ENCODE measurements at regions not wholly inside any gene's neighbourhood (a gene's known extent, or its start where the extent isn't known, plus 50 kb on each side); places are given as distances from the start of the nearest gene placed in this dataset.

DNA sequence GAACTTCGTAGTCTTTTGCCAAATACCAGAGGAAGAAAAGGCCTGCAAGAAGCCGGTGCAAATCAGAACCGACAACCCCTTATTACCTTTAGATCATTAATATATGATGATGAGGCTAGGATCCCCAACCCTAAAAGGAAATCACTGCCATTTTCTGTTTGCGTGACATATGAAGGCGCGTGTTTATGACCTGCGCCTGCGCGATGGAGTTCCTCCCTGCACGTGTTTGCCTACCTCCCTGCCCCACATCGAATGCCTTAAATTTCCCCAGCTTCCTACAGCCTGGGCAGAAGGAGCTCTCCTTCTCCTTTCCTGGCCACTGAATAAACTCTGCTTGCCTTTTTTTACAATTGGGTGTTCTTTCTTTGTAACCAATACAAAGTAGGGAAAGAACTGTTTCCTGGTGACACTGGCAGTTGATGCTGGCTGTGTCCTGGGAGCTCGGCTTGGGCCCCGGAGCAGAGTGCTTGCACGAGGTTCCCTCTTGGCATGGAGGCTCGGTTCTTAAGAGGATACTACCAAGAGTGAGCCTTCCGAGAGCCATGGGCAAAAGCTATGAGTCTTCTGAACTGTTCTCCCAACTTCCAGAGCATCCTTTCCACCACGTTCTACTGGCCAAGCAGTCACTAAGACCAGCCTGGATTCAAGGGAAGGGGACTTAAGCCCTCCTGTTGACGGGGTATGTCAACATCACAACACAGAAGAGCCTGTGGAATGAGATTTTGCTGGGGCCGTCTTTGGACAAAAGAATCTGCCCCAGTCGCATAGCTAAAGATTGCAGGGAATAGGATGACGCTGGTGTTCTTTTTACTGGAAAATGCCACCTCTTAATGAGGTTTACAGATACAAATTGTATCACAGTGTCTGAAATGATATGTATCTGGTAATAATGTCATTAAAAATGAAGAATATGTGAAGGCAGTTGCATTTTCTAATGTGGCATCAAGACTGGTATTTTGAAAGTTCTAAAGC is 179.8 kb downstream of the SH3BP4 start:
- CTCF ChIA-PET: no interaction called here
- H3K27me3 Mint-ChIP-seq: peaks cover 16% of the 10 kb centered on the region
- H3K4me3 Mint-ChIP-seq: no peak overlapping the region
- no peaks in the 10 kb centered on the region for H3K4me1 Mint-ChIP-seq
- POLR2A ChIA-PET: no interaction called here
- H3K27ac Mint-ChIP-seq: no peak overlapping the region
- H3K9me3 Mint-ChIP-seq: no peaks in the 10 kb centered on the region
- no peaks in the 10 kb centered on the region for H3K36me3 Mint-ChIP-seq (ENCODE audit: low read depth)
- no peak for DNase-seq

DNA sequence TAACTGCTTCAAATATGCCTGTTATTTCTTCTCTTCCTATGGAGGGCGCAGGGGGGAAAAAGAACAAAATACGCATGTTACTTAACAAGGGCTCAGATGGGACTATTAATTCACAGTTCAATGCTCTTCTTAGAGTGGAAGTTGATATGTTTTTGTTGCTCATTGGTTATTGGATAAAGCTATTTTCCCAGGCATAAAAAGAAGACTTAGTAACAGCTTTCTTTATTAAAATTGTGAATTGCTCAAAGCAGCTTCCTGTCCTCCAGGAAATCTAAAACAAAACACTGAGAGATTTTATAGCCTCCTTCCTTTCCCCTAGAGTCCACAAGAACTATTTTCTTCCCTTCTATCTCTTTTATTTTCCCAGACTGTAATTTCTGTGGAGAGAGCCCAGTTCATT is 180.8 kb downstream of the SH3BP4 start:
- H3K4me1 Mint-ChIP-seq: no peaks in the 10 kb centered on the region
- CTCF ChIA-PET: interaction anchor here (0.5 kb wide), 1 partner anchor 461 kb away, joined by 4 read pairs; no protein-coding TSS in a partner anchor
- H3K4me3 Mint-ChIP-seq: no peak overlapping the region
- H3K27me3 Mint-ChIP-seq: peaks cover 12% of the 10 kb centered on the region
- no peak overlapping the region for H3K27ac Mint-ChIP-seq
- POLR2A ChIA-PET: no interaction called here
- DNase-seq: no peak
- no peaks in the 10 kb centered on the region for H3K36me3 Mint-ChIP-seq (ENCODE audit: low read depth)
- no peaks in the 10 kb centered on the region for H3K9me3 Mint-ChIP-seq

DNA sequence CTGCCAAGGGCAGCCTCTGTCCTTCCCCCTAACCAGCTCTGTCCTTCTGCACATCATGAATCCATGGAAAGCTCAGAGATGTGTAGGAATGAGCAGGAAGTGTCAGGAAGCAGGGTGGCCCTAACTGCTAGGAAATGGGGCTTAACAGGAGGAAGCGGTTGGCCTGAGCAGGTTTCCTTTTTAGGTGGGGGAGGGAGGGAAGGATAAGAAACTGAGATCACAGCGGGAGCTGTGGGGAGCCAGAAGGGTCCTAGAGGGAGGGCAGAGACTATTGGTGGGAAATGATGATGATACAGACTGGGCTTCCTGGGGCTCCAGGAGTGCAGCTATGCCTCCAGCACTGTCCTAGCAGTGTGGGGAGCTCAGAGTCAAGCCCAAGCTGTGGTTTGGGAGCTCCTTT is 182.0 kb downstream of the SH3BP4 start:
- no peak for DNase-seq
- Mint-ChIP-seq H3K27ac (no peak overlapping the region), H3K4me1 (no peaks in the 10 kb centered on the region), H3K27me3 (peaks cover 10% of the 10 kb centered on the region), H3K9me3 (no peaks in the 10 kb centered on the region), H3K36me3 (ENCODE audit: low read depth) (no peaks in the 10 kb centered on the region), H3K4me3 (no peak overlapping the region)
- POLR2A ChIA-PET: no interaction called here
- CTCF ChIA-PET: interaction anchor here (1.0 to 1.8 kb wide), 4 partner anchors 12 to 460 kb away, joined by 3 to 5 read pairs (median 4); no protein-coding TSS in a partner anchor

DNA sequence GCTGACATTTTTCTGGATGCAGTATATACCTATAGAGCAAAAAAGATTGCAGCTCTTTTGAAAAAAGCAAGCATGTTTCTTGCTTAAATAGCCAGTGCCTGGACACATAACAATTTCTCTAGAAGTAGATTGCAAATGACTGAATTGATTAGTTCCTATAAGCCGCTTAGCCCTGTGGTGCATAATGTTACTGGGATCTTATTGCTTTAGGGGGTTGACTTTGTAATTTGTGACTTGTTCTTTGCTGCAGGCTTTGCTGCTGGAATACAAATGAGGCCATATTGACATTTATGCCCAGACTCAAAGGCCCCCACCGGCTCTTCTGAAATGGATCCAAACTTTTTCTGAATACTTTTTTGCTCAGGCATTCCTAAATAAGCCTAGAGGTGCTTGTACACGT is 182.6 kb downstream of the SH3BP4 start:
- Mint-ChIP-seq H3K4me1 (no peaks in the 10 kb centered on the region), H3K9me3 (no peaks in the 10 kb centered on the region), H3K27me3 (peaks cover 10% of the 10 kb centered on the region), H3K36me3 (ENCODE audit: low read depth) (no peaks in the 10 kb centered on the region), H3K4me3 (no peak overlapping the region), H3K27ac (no peak overlapping the region)
- ChIA-PET POLR2A (no interaction called here), CTCF (interaction anchor here (1.1 to 1.8 kb wide), 3 partner anchors 11 to 459 kb away, joined by 3 to 5 read pairs (median 4); no protein-coding TSS in a partner anchor)
- no peak for DNase-seq

DNA sequence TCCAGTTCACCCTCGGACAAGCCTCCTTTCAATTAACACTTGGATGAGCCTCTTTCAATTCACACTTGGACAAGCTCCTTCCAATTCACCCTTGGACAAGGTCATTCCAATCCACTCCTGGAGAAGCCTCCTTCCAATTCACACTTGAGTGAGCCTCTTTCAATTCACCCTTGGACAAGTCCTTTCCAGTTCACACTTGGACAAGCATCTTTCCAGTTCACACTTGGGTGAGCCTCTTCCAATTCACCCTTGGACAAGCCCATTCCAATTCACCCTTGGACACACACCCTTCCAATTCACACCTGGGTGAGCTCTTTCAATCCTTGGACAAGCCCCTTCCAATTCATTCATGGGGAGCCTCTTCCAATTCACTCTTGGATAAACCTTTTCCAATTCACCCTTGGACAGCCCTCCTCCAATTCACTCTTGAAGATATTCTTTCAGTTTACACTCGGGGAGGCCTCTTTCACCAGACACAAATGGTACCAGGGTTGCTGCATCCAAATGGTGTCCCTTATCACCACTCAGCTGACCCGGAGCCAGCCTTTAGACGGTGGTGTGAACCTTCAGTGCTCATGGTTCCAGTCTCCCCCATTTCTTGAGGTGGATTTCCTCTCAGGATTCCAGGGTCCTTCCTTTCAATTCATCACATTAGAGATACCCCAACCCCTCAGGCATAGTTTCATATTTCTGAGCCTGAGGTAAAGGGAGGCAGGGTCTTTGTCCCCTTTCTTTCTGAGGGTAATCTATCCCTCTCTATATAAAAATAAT is 183.6 kb downstream of the SH3BP4 start:
- H3K36me3 Mint-ChIP-seq (ENCODE audit: low read depth): no peaks in the 10 kb centered on the region
- DNase-seq: no peak
- CTCF ChIA-PET: interaction anchor here (1.1 to 1.8 kb wide), 7 partner anchors 18 to 611 kb away, joined by 3 to 5 read pairs (median 5); no protein-coding TSS in a partner anchor
- H3K27me3 Mint-ChIP-seq: peaks cover 10% of the 10 kb centered on the region
- H3K4me3 Mint-ChIP-seq: no peak overlapping the region
- no peaks in the 10 kb centered on the region for H3K4me1 Mint-ChIP-seq
- POLR2A ChIA-PET: no interaction called here
- no peaks in the 10 kb centered on the region for H3K9me3 Mint-ChIP-seq
- H3K27ac Mint-ChIP-seq: no peak overlapping the region

DNA sequence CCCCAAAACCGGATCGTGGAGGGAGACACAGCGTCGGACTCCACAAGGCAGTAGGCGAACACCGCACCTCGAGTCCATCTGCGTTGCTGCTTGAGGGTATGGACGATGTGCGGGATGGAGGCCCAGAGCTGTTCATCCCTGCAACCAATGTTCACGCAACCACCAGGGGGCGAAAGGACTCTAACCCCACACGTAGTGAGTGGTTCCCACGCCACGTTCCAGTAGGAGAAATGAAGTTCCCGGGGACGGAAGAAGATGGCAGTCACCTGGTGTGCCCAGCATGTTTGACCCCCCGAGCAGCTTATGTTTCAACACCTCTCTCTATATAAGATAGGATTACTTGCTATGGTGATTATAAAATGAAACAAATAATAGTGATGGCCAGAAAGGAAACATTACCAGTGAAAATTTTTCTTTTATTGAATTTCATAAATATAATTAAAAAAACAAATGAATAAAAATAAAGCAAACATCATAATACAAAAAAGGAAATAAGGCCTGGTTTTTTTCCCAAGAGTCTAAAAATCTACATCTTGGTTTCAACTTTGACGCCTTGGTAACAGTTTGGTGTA is 184.3 kb downstream of the SH3BP4 start:
- Mint-ChIP-seq H3K4me3 (no peak overlapping the region), H3K27ac (no peak overlapping the region), H3K4me1 (no peaks in the 10 kb centered on the region), H3K9me3 (no peaks in the 10 kb centered on the region), H3K36me3 (ENCODE audit: low read depth) (no peaks in the 10 kb centered on the region), H3K27me3 (peaks cover 10% of the 10 kb centered on the region)
- CTCF ChIA-PET: interaction anchor here (0.6 to 1.6 kb wide), 7 partner anchors 20 to 610 kb away, joined by 3 to 5 read pairs (median 4); no protein-coding TSS in a partner anchor
- POLR2A ChIA-PET: no interaction called here
- peak; percentile 45 for DNase-seq

DNA sequence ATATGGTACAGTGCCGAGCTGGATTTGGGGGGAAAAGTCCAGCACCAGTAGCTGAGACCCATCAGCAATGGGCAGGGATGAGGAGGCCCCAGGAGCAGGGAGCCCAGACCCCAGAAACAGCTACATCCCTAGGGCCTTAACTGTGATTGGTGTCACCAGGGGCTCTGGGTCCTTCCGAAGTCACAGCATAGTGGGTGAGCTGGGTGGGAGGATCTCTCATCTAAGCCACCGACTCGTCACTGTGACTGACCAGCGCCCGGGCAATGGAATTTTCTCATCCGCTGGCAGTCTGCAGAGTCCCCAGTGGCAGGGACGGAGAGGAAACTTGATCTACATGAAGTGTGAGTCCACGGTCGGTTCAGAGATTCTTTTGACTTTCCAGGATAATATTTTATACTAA is 186.5 kb downstream of the SH3BP4 start:
- Mint-ChIP-seq H3K27me3 (peaks cover 10% of the 10 kb centered on the region), H3K27ac (no peak overlapping the region), H3K9me3 (no peaks in the 10 kb centered on the region), H3K4me1 (no peaks in the 10 kb centered on the region), H3K36me3 (ENCODE audit: low read depth) (no peaks in the 10 kb centered on the region), H3K4me3 (no peak overlapping the region)
- DNase-seq: no peak
- POLR2A ChIA-PET: no interaction called here
- CTCF ChIA-PET: no interaction called here

DNA sequence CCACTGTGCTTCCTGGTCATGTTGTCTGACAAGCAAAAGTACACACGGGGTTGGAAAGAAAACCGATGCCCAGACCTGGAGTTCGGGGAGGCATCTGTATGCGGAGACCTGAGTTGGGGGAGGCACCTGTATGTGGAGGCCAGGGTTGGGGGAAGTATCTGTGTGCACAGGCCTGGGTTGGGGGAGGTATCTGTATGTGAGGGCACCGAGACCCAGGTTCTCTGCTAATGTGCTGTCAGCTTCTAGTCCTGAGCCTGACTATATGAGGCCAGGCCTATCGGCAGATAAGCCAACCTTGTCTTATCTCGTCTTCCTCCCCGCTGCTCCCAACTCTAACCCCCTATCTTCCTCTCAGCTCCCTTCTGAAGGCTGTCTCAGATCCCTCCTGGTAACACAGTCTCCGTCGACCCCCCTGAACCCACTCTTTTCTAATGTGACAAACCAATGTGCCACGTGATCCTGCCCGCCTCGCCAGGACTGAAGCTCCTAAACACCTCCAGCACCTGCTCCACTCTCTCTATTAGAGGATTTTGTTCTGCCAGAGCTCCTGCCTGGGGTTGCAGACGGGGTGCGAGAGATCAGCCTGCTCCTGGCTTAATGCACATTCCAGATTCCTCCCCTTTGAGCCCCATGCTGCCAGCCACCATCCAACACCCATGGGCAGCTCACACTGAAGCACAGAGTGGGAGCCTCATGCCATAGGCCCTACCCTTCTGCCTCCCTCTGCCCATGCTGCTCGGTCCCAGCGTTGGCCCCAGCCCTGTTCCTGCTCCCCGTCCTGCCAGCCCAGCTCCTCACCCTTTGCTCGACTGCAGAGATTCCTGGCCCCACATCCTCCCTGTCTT is 188.4 kb downstream of the SH3BP4 start:
- ChIA-PET POLR2A (no interaction called here), CTCF (no interaction called here)
- Mint-ChIP-seq H3K4me3 (no peak overlapping the region), H3K27me3 (peaks cover 10% of the 10 kb centered on the region), H3K9me3 (no peaks in the 10 kb centered on the region), H3K36me3 (ENCODE audit: low read depth) (no peaks in the 10 kb centered on the region), H3K4me1 (no peaks in the 10 kb centered on the region), H3K27ac (no peak overlapping the region)
- DNase-seq: no peak

DNA sequence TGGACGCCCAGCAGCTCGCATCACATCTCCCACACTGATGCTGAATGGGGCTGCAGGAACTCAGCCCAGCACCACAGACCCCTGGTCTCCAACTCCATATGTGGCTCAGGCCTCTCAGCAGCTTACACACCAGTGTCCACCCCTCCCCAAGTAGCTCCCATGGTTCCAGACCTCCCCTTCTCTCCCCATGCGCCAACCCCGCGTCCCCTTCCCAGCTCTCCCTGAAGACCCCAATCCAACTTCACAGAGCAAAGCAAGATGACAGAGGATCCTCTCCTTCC is 188.9 kb downstream of the SH3BP4 start:
- Mint-ChIP-seq H3K36me3 (ENCODE audit: low read depth) (no peaks in the 10 kb centered on the region), H3K4me3 (no peak overlapping the region), H3K9me3 (no peaks in the 10 kb centered on the region), H3K4me1 (no peaks in the 10 kb centered on the region), H3K27me3 (peaks cover 7% of the 10 kb centered on the region), H3K27ac (no peak overlapping the region)
- CTCF ChIA-PET: no interaction called here
- POLR2A ChIA-PET: no interaction called here
- DNase-seq: no peak

DNA sequence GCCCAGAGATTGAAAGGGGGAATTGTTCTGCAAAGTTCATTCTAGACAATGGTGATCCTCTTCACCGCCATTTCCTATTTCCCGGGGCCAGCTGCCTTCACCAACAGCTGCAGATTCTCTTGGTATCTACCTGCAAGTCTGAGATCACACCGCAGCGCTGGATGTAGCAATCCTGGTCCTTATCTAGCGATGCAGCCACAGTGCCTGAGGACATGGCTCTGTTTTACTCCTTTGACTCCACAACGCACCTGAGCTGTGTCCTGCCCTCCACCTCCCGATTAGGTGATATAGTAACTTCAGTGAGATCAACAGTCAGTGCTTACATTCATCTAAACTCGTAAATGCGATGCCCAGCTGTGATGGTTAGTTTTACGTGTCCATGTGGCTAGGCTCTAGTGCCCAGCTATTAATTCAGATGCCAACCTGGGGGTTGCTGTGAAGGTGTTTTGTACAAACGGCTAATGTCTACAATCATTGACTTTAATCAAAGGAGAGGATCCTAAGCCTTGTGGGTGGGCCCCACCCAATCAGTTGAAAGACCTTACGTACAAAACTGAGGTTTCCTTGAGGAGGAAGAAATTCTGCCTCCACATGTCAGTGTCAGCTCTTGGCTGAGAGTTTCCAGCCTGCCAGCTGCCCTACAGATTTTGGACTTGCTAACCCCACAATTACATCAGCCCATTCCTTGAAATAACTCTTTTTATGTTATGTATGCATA is 189.8 kb downstream of the SH3BP4 start:
- no peak for DNase-seq
- ChIA-PET CTCF (no interaction called here), POLR2A (no interaction called here)
- Mint-ChIP-seq H3K4me3 (no peak overlapping the region), H3K27ac (no peak overlapping the region), H3K27me3 (peaks cover 7% of the 10 kb centered on the region), H3K9me3 (no peaks in the 10 kb centered on the region), H3K36me3 (ENCODE audit: low read depth) (no peaks in the 10 kb centered on the region), H3K4me1 (no peaks in the 10 kb centered on the region)

DNA sequence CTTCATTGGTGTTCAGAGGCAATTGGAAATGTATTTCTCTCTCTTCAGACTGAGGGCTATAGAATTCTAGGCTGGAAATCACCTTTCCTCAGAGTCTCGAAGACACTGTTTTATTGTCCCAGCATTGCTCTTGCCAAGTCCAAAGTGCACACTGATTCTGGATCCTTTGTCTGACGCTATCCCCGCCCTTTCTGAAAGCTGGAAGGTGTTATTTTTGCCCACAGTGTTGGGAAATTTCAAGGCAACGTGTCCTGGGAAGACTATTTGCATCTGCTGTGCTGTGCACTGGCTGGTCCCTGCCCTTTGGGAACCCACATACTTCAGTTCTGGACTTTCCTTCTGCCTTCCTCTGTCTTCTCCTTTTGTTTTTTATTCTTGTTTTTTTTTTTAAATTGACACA is 190.8 kb downstream of the SH3BP4 start:
- Mint-ChIP-seq H3K4me3 (no peak overlapping the region), H3K4me1 (no peaks in the 10 kb centered on the region), H3K27ac (no peak overlapping the region), H3K36me3 (ENCODE audit: low read depth) (no peaks in the 10 kb centered on the region), H3K9me3 (no peaks in the 10 kb centered on the region), H3K27me3 (peaks cover 7% of the 10 kb centered on the region)
- ChIA-PET POLR2A (no interaction called here), CTCF (no interaction called here)
- no peak for DNase-seq

DNA sequence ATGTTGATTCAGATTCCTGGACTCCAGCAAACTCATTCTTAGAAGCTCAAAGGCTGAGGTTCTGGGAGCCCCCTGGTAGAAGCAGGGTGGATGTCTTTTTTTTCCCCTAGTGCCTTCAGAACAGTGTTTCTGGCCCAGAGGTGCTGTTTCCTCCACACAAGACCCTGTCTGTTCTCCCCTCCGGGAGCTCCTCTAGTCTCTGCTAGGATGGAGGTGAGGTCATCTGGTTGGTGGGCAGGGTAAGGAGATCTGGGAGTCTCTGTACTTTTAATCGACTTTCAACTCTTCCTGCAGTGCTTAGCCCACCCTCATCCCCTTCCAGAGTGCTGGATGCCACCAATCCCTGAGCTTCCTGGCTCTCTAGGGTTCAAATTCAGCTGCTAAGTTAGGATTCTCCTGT is 192.0 kb downstream of the SH3BP4 start:
- POLR2A ChIA-PET: no interaction called here

More for the DNA sequence above, 192.0 kb downstream of the SH3BP4 start:
- no peaks in the 10 kb centered on the region for H3K36me3 Mint-ChIP-seq (ENCODE audit: low read depth)
- DNase-seq: no peak
- H3K27ac Mint-ChIP-seq: no peak overlapping the region
- H3K9me3 Mint-ChIP-seq: no peaks in the 10 kb centered on the region
- peaks cover 7% of the 10 kb centered on the region for H3K27me3 Mint-ChIP-seq
- no peaks in the 10 kb centered on the region for H3K4me1 Mint-ChIP-seq
- no peak overlapping the region for H3K4me3 Mint-ChIP-seq
- CTCF ChIA-PET: interaction anchor here (0.9 kb wide), 1 partner anchor 603 kb away, joined by 3 read pairs; no protein-coding TSS in a partner anchor

Measured in activated CD4-positive, alpha-beta memory T cell treated with anti-CD3 and anti-CD28 coated beads, Interleukin-2, amount 10 ng/mL, durations not matched to agents 7 days and 5 days (primary cell).